ENCODE measurements at regions not wholly inside any gene's neighbourhood (a gene's known extent, or its start where the extent isn't known, plus 50 kb on each side); places are given as distances from the start of the nearest gene placed in this dataset.

DNA sequence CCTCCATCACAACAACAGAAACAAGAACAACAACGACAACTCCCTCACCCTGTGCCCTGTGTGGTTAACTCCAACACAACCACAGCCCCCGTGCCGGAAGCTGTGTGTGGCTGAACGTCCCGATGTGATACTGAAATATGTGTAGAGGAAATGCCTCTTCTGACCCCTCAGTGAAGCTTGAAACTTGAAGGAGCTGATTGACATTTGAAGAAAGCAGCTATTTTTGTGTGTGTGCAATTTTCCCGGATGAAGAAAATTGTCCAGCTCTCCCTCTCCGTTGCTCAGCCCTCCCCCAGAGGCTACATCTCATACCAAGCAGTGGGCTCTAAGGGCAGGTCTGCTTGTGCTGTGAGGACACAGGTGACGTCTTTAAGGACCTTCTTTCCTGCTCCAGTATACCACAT lies 173.8 kb downstream of the ICOS start:
- DNase-seq = peak in 2 of 4 experiments; percentile 26 to 27

DNA sequence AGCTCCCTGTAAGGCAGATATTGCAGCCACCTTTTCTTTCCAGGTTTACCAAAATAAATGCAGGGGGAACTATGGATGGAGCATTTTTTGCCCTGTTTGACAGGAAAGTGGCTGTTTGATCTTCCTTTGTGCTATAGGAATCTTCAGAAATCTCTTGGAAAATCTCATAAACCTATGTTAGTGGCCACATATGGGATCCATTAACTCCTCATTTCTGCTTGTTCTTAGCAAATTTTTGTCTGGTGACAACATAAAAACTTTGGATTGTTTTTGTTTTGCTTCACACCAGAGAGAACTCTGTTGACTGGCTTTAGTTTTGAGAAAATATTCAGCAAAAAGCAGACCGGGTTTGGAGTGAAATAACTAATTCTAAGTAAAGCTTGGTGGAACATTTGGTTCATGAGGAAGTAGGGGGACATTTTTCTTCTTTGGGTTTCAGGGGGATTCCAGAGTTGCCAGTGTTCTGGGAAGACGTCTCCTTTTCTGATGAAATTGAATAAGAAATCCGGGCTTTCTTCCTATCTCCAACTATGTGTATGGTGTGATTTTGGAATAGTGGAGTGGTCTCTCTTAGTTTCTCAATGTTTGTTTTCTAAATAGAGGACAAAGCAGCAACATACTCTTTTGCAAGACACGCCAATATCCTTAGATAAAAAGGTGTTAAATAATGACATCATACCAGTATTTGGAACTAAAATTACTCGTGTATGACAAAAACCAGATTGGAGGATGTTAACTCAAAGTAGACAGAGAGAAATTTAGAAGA lies 174.4 kb downstream of the ICOS start:
- DNase-seq = no peak

DNA sequence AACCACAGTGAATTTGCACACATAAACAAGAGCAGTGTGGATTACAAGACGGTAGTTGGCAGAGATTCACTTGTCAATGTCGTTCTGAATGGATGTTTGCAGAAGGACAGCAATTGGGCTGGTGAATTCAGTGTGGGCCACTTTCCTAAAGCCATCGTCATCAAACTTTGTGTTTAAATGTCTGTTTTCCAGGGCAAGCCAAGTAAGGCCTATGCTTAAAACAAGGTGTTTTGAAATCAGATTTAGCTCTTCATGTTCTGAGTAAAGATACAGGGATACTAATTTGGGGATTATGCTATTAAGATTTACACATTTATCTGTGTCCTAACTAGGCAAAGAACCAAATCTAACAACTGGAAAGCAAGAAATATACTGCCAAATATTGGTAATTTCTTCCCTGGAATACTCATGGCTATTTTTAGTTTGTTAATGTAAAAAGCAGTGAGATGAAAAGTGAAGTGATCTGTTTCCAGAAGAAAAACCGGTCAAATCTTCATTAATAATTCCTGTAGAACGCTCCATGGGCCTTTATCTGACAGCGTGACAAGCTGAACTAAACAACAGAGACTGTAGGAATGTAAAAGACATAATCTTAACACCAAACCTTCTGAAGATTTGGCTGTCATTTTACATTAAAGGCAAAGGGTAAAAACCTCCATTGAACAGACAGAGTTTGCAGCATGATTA lies 175.7 kb downstream of the ICOS start:
- DNase-seq = no peak

DNA sequence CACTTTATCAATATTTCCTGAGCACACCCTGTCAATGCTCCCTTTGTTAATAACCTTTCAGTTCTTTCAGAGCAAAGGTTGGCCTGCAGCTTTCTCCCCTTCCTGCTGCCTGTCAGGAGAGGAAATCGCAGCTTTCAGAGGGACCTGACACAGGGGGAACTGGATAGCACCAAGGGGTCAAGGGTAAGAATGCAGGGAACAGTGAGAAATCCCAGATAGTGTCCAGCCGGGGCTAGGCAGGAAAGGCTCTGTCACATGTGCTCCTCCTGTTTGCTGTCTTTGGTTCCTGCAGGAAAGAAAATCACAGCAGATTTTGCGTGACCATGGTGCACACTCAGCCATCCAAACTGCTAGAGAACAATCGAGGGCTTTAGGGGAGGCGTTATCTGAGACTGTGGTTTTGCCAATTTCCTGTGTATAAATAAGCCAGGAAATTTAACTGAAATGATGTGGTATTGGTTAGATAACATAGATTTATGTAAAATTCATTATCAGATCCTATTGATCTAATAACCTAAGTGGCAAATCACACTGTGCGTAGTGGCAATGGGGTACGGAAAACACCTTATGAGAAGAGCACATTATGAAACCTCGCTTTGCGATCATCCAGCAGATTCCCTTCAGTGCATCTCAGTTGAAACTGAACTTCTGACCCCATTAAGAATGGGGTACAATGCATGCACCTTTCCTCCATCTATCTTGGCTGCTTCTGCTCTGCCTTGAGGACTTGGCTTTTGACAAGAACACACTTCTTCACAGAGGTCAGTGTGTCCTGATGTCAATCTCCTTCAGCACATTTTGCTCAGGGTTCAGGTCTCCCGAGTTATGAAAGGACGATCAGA lies 178.0 kb downstream of the ICOS start:
- no peak for DNase-seq

DNA sequence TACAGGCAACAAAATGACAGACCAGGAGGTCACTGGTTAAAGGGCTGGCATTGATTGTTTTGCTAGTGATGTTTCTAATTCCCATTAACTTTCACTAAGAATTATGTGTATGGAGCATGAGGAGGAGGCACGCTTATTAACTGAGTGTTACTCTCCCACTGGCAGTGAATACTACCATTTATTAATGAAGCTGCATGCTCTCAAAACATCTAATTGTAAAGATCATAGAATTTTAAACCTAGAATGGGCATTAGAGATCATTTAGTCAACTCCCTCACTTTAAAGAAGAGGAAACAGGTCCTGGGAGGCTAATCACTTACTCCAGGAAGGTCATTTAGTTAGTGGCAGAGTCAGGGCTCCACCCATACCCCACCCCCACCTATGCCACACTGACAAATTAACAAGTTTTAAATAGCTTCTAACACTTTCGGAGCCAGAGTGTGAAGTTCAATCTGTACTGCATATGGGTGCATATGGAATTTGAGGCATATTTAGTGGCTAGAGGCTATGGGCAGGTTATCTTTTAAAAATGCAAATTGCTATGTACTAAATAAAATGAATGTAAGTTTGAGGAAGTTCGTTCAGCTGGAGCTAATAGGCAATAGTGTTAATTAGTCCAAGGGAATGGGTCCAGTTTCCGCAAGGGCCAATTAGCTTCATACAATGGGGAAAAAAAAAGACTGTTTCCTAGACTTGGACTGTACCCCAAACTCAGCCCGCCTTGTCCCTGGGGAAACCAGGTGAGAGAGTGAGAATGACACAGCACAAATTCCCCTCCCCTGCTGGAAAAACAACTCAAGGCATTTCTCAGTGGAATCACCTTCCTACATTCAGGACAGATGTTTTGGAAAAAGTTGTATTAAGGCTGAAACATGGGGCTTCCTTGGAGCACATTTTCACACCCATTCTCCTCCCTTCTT lies 178.8 kb downstream of the ICOS start:
- no peak for DNase-seq

DNA sequence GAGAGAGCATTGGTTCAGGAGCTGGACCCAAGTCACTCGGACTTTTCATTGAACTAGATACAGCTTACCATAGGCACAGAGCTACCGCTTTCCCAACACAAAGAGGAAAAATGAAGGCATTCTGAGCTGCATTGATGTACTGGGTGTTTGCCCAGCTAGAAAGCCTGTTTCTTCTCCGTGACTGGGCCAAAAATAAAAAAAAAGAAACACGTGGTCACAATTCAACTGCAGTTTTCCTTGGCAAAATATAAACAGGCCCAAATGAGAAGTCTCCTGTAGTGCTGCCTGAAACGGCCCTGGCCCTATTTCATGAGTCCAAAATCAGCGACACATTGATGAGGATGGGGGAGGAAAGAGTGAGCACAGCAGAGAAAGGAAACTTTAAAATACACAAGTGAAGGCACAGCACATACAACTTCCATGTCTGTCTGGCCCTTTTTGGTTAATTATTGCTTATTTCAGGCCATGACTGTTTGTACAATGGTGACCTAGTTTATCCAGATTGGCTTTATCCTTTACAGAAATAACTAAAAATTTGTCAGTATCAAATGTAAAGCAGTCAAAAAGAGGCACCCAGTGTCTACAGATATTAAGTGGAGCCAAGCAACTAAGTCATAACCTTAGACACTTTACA lies 179.7 kb downstream of the ICOS start:
- DNase-seq = no peak

DNA sequence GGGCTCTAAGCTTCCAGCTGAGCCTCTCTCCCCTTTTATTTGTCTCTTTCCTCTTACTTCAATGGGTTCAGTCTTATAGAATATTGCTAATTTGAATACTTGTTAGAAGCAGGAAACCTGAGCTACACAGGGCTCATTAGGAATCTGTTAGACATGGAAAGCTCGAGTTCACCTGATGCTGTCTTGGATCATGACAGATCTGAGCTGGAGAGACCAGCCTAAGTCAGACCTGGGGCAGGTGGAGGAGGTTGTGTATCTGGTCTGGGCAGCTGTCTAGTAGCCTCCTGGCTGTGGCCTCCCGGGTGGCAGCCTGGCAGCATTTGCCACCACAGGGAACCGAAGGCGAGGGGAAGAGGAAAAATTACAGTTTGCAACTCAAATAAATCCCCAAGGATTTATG lies 185.9 kb downstream of the ICOS start:
- DNase-seq = no peak

DNA sequence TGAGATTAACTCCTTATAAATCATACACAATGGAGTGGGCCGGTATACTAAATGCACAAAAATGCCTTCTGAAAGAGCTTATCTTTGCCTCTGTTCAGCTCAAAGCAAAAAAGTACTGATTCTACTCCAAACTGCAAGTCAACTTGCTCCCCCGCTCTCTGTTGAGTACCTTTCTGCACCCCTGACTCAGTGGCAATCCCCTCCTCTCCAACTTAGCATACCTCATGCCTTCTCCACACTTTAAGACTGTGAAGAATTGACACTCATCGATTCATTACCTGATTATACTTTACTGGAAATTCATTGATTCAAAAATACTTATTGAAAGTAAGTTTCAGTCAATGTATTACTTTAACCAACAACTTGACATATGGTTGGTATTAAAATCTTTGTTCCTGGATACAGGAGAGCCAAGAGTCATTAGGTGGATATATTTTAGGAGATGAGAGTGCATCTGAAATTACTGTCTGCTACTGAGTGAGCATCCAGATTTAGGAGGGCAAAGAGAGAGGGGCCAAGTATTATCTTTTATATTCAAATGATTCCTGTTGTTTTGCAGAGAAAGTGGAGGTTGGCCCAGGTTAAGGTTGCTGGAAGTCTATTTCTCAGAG lies 187.7 kb downstream of the ICOS start:
- no peak for DNase-seq

DNA sequence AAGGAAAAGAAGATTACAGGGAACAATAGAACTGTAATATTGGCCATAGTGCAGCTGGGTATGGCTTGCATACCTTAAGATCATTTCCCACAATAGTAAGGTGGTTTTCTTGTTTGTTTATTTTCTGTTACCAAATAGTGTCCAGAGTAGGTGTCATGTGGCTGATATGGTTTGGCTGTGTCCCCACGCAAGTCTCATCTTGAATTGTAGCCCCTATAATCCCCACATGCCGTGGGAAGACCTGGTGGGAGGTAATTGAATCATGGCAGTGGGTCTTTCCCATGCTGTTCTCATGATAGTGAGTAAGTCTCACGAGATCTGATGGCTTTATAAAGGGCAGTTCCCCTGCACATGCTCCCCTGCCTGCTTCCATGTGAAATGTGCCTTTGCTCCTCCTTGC lies 190.1 kb downstream of the ICOS start:
- no peak for DNase-seq

DNA sequence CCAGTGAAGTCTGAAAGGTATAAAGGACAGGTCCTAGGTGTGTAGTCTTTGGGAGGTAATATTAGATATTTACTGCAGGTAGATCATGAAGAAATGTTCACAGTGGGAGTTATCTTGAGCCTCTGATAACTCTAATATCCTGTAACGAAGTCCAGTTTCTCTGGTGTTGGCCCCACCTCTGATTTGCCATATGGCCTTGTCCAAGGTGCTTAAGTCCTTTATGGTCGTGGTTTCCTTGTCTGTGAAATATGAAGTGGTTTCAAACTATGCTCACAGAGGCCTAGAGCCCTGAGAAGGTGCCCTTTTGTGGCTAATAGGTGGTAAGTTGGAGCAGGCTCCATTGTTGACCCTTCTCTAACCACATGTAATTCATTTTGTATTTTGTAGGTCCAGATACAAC lies 190.7 kb downstream of the ICOS start:
- no peak for DNase-seq

DNA sequence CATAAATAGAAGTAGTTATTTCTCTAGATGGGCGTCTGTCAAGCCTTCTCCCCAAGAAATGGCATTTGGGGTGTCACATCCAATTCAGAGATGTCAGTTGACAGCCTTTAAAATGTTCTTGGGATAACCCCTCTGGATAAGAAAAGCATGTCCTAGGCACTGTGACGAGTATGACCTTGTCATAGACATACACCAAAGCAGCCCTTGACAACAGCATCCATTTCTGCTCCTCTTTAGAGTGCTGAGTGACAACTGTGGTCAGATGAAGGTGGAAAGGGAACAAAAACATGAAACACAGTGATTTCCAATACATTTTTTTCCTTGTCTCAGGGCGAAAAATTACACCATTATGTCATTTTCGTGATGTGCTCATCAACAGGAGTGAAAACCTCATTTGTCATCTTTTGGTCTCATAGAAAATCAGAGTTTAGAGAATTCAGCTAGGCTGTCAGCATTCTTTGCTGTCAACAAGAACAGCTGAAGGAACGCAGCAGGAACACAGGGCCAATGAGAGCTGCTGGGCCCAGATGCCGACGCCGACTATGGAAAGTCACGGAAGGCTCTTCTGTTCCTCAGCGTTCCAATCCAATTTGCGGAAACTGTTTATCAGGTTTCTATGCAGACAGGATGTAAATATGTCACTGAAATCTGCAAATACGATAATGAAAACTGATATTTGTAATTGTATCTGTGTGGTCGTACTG lies 193.2 kb downstream of the ICOS start:
- no peak for DNase-seq

DNA sequence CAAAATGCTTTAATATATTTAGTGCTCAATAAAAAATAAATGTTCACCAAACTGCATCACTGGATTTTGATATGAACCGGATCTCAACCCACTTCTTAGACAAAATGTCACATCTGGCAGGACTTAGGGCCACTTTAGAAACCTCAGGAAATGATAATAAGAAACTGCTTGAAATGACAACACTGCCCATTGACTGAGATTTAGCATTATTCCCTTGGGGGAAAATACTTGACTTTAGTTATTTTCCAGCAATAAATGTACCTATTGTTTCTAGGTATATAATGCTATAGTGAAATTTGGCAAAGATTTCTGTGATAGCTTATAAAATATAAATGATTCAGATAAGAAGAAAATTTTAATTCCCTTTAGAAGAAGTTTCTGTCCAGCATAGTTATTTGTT lies 195.1 kb downstream of the ICOS start:
- no peak for DNase-seq

DNA sequence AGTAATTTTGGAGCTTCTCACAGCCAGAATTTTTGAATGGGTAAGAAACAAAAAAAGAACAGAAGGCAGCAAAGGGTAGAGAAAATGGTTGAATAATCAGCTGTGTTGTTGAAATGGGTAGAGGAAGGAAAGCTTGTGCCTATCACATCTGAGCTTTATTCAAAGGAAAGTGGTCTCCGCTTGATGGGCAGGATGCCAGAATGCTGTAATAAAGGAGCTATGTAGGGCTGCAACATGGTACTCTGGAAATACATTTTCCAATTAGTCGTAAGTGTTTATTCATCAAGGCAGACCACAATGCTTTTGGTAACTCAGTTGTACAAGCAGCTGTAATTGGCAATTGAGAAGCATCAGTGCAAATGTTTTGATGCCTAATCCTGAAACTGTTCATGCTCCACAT lies 196.9 kb downstream of the ICOS start:
- DNase-seq = no peak

DNA sequence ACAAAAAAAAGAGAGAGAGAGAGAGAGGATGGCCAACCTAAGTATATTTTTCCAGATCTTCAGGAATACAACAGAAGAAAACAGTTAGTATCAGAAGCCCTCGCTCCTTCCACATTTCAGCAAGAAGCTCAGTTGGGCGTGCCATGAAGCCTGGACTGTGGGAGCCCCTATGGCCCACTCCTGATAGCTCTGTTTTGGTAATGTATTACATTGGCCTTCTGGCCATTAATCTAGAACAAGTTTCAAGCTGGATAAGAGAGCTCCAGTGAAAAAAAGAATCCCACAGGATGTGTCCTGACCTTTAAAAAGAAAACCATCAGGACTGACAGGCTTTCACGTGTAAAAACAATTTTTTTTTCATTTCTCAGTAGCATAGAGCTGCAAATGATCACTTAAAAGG lies 197.9 kb downstream of the ICOS start:
- no peak for DNase-seq

DNA sequence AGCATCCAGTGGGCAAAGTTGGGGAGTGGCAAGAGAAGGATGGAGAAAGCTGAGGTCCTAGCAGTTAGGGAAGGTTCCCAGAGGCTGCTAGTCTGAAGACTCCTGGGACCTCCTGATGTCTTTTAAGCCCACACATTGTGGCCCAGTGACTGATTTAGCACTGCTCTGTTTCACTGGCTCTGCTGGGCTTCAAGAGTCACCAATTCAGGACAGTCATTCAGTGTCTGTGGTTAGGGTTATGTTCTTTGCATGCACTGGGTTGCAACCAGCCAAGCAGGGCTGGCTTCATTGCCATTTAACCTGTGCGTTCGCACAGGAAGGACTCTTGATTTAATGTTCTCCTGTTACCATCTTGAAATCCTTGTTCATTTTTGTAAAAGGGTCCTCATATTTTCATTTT lies 199.2 kb downstream of the ICOS start:
- DNase-seq = no peak

DNA sequence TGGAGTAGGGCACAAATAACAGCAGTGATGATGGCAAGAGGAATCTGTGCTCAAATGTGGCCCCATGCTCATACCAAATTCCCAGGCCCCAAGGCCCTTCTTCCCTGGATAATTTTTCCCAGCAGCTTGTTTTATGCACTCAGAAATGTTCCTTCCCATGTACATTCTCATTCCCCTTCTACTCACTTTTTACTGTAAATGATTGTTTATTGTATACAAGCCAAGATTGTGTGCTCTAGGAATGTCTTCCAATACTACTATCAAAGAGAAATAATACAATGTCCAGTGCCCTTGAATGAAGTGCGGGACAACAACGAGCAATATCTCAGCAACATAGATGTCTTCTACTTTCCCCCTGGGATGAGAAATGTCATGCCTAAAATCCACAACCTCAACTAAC lies 201.6 kb downstream of the ICOS start:
- DNase-seq = no peak

DNA sequence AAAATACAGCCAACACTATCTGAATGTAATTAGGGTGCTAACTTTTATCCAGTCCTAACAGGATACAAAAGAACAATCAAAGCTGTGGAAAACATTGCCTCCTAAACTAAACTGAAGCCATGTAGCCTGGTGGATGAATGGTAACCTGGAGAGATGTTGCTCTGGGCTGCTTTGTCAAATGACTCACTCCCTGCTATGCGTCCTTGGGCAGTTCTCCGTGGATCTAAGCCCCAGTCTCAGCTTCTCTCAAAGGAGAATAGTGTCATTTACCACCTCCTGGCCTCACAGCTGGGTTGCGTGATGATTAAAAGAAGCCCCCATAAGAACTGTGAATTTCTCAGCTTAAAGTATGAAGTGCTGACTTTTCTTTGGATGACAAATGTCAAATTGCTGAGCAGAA lies 203.7 kb downstream of the ICOS start:
- no peak for DNase-seq

DNA sequence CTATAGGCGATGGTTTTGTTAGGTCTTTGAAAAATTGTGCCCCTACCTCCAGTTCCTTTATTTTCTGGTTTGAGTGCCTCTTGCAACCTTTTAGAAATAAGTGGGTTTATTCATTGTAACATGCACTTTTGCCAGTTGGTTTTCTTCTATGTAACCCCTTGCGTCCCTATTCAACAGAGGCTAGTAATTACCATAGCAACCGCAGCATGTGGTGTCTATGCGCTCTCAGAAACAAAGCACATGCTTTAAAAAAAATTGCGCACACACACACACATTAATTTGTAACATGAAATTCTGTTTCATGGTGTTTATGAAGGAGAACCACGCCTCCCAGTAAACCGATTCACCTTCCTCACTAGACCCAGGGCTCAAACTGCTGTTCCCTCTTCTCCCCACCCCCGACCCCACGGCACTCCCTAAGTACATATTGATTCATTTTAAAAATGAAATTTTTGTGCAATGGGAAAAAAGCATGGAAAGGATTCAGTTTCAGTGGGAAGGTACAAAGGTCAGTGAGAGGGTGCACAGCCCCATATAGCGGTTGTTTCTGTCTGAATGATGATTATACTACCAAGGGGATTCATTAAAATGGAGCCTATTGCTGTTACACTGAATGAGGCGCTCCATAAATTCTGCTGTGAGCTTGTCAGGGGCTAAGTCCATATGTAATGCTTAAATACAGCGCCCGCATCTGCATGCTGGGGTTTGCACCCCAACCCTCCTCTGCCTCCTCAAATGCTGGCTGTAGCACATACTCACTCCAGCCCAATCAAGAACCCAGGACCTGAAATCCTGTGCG lies 206.9 kb downstream of the ICOS start:
- no peak for DNase-seq

DNA sequence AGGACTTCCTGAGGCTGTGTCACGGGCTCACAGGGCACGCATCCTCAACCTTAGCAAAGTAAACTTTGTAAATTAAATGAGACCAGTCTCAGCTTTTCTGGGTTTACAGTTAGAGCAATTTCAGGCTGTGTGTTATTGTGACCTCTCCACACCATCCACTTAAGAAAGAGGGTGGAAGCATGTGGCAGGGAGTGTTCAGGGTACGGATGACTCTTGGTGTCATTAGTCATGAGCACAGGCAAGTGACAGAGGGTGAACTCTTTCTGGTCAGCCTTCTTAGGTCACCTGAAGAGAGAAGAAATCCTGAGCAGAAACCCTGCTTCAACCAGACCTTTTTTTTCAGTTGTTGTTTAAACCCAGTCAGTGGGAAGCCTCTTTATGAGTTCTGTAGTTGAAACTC lies 207.9 kb downstream of the ICOS start:
- no peak for DNase-seq

DNA sequence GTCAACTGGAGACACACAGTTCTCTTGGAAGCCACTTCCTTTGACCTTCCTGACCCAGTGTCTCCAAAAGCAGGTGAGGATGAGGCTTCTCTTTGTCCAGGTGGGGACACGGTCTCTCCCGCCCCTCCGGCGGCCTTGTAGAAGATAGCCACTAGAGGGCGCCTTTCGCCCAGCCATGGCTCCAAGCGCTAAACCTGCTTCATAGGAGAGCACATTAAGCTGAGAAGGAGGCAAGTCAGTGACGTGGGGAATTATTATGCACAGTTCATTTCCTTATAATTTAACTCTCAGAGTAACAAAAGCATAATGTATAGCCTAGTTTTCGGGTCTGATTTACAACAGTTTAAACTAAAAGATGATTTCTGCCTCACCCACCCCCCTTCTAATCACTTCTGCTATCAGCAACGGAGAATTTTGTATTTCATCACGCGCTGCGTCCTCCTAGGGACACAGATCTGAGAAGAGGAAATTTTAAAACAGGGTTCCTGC lies 208.7 kb downstream of the ICOS start:
- DNase-seq = peak; percentile 45 to 67 (median 56)
